PC-9 (cell line): ENCODE measurements at regions not wholly inside any gene's neighbourhood (a gene's known extent, or its start where the extent isn't known, plus 50 kb on each side); places are given as distances from the start of the nearest gene placed in this dataset.

Source experiments
- BruUV-seq: library from RNA; stranded (reverse); fragments of 400-500 nt; replicated peaks from 2 replicates; lab custom pipeline; 2021; lab: Mats Ljungman, UMichigan
- CTCF ChIA-PET: fragments of 300-600 bp; sonication (Branson Sonifier 250); formaldehyde crosslinking; loops from one replicate; lab custom pipeline; 2022; ENCODE audit warnings: antibody characterized with exemption; lab: Charles Lee
- POLR2A ChIA-PET: fragments of 300-600 bp; sonication (Branson Sonifier 250); formaldehyde crosslinking; loops from one replicate; lab custom pipeline; 2022; ENCODE audit warnings: antibody characterized with exemption; ENCODE audit not compliant: unreplicated experiment; lab: Charles Lee
- DNase-seq, 2 experiments: peaks; one replicate each; pipeline versions ENCODE4 v3.0.0 to v3.0.0-alpha.2; 2015 to 2022; ENCODE audit warnings: mixed read lengths in 1 of 2
- H2AFZ ChIP-seq: fragments of 200-600 bp; sonication (generic); 2 replicates; pipeline ENCODE4 v1.8.1; 2017; ENCODE audit warnings: antibody characterized with exemption
- H3F3A ChIP-seq: fragments of 200-600 bp; sonication (generic); 2 replicates; pipeline ENCODE4 v1.8.1; 2017; ENCODE audit warnings: antibody characterized with exemption, mild to moderate bottlenecking, low read depth; ENCODE audit not compliant: insufficient read depth
- H3K27ac ChIP-seq: fragments of 200-600 bp; sonication (generic); 2 replicates; pipeline ENCODE4 v1.6.1; 2016; ENCODE audit warnings: mixed run types
- H3K27me3 ChIP-seq: fragments of 200-600 bp; sonication (generic); 2 replicates; pipeline ENCODE4 v1.6.1; 2016; ENCODE audit warnings: low read depth, mixed run types; ENCODE audit not compliant: insufficient read depth
- H3K36me3 ChIP-seq: fragments of 200-600 bp; sonication (generic); 2 replicates; pipeline ENCODE4 v1.6.1; 2016; ENCODE audit warnings: low read depth, mixed run types
- H3K4me1 ChIP-seq: fragments of 200-600 bp; sonication (generic); replicated peaks from 2 replicates; pipeline ENCODE4 v1.6.1; 2016; ENCODE audit warnings: mixed run types; ENCODE audit not compliant: insufficient read depth
- H3K4me2 ChIP-seq: fragments of 200-600 bp; sonication (generic); 2 replicates; pipeline ENCODE4 v1.6.1; 2017; ENCODE audit warnings: mixed run types
- H3K4me3 ChIP-seq: fragments of 200-600 bp; sonication (generic); 2 replicates; pipeline ENCODE4 v1.6.1; 2016; ENCODE audit warnings: mixed run types
- H3K79me2 ChIP-seq: fragments of 200-600 bp; sonication (generic); 2 replicates; pipeline ENCODE4 v1.6.1; 2017; ENCODE audit warnings: low read depth, mixed run types
- H3K9me2 ChIP-seq: fragments of 200-600 bp; sonication (generic); 2 replicates; pipeline ENCODE4 v1.8.1; 2017; ENCODE audit warnings: mild to moderate bottlenecking; ENCODE audit not compliant: insufficient read depth
- H3K9me3 ChIP-seq: fragments of 200-600 bp; sonication (generic); 2 replicates; pipeline ENCODE4 v1.8.1; 2016; ENCODE audit warnings: low read depth; ENCODE audit not compliant: insufficient read depth
- H4K20me1 ChIP-seq: fragments of 200-600 bp; sonication (generic); 2 replicates; pipeline ENCODE4 v1.8.1; 2017; ENCODE audit not compliant: insufficient read depth
- CTCF ChIP-seq: fragments of 200-600 bp; sonication (generic); conservative IDR thresholded peaks from 2 replicates; pipeline ENCODE4 v1.6.1; 2017; ENCODE audit warnings: mixed run types, antibody characterized with exemption, mild to moderate bottlenecking, moderate library complexity
- EZH2 ChIP-seq: fragments of 200-600 bp; sonication (generic); IDR thresholded peaks from 2 replicates; pipeline ENCODE4 v1.8.0; 2017; ENCODE audit warnings: antibody characterized with exemption, low read depth
- intact Hi-C: fragments of 100-400 bp; cut with micrococcal nuclease; formaldehyde crosslinking; loops from one replicate; pipeline ENCODE4 v1.10.0; 2022; ENCODE audit not compliant: unreplicated experiment

- intact Hi-C loops = no loop called here
- H2AFZ ChIP-seq = no peak overlapping the region
- no peaks in the 10 kb centered on the region for H3K9me2 ChIP-seq
- H3K4me1 ChIP-seq = no peaks in the 10 kb centered on the region
- no peaks in the 10 kb centered on the region for H3F3A ChIP-seq
- no peak for DNase-seq
- H3K27ac ChIP-seq = no peak overlapping the region
- no peak overlapping the region for H3K4me3 ChIP-seq
- CTCF ChIA-PET = no interaction called here
- no peaks in the 10 kb centered on the region for H3K9me3 ChIP-seq
- no peaks in the 10 kb centered on the region for H4K20me1 ChIP-seq
- no peaks in the 10 kb centered on the region for H3K27me3 ChIP-seq
- POLR2A ChIA-PET = no interaction called here
- no peaks in the 10 kb centered on the region for H3K36me3 ChIP-seq
- no peak overlapping the region for H3K4me2 ChIP-seq
- BruUV-seq = no TSS peak
- TF ChIP-seq EZH2 (no peak), CTCF (no peak)
- no peaks in the 10 kb centered on the region for H3K79me2 ChIP-seq
Observed at GRCh38 chr6:115404446-115404845, 656.2 kb downstream of the FRK start.

DNA sequence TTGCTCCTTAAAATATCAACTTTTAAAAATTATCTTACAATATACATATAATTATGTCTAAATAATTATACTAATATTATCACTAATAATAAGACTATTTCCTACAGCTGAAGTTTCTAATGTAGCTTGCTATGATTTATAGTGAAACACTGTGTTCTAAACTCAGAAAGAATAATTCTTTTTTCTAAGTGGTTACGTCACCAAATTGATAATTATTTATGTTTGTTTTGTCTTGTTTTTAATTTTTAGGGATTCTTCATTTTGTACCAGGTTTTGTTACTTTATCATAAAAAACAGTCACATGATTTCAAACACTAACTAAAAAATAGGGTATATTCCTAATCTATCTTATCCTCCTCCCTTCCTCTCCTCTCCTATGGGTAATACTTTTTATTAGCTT lies 662.1 kb downstream of the FRK start:
- POLR2A ChIA-PET = no interaction called here
- TF ChIP-seq CTCF = no peak
- no peak for TF ChIP-seq EZH2
- Histone ChIP-seq H3K36me3 (no peaks in the 10 kb centered on the region), H3K79me2 (no peaks in the 10 kb centered on the region), H3K27ac (no peak overlapping the region), H3K4me2 (no peak overlapping the region), H3K4me3 (no peak overlapping the region), H3F3A (no peaks in the 10 kb centered on the region), H3K9me2 (no peaks in the 10 kb centered on the region), H3K27me3 (no peaks in the 10 kb centered on the region), H4K20me1 (no peaks in the 10 kb centered on the region), H2AFZ (no peak overlapping the region), H3K4me1 (no peaks in the 10 kb centered on the region), H3K9me3 (no peaks in the 10 kb centered on the region)
- DNase-seq = no peak
- no TSS peak for BruUV-seq
- CTCF ChIA-PET = no interaction called here
- intact Hi-C loops = no loop called here

DNA sequence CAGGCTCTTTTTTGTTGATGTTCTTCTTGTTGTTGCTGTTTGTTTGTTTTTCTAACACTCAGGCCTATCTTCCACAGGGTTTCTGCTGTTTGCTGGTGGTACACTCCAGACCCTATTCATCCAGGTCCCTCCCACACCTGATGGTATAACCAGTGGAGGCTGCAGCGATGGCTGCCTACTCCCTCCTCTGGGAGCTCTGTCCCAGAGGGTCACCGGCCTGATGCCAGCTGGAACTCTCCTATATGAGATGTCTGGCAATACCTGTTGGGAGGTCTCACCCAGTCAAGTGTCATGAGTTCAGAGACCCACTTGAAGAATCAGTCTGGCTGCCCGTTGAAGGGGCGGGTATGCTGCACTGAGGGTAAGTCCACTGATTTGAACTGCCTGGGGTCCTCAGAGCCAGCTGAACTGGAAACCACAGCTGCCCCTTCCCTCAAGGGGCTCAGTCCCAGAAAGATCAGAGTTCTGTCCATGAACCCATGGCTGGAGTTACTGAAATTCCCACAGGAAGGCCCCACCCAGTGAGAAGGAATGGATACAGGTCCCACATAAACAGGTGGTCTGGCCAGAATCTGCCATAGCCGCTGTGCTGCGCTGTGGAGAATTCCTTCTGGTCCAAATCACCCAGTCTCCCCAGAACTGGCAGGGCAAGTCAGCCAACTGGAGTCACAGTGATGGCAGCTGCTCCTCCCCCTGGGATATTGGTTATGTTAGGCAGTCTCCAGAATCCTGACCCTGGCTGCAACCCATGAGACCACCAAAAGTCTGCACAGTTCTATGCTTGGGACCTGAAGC lies 664.4 kb downstream of the FRK start:
- no peak overlapping the region for H2AFZ ChIP-seq
- H4K20me1 ChIP-seq = no peaks in the 10 kb centered on the region
- H3K4me3 ChIP-seq = no peak overlapping the region
- no peaks in the 10 kb centered on the region for H3K79me2 ChIP-seq
- TF ChIP-seq CTCF (no peak), EZH2 (no peak)
- H3K9me2 ChIP-seq = no peaks in the 10 kb centered on the region
- ChIA-PET POLR2A (no interaction called here), CTCF (no interaction called here)
- no TSS peak for BruUV-seq
- no peaks in the 10 kb centered on the region for H3K36me3 ChIP-seq
- H3K27ac ChIP-seq = no peak overlapping the region
- no peaks in the 10 kb centered on the region for H3K9me3 ChIP-seq
- no peaks in the 10 kb centered on the region for H3K4me1 ChIP-seq
- no peaks in the 10 kb centered on the region for H3F3A ChIP-seq
- intact Hi-C loops = no loop called here
- DNase-seq = no peak
- no peaks in the 10 kb centered on the region for H3K27me3 ChIP-seq
- H3K4me2 ChIP-seq = no peak overlapping the region
